ENCODE measurements at regions not wholly inside any gene's neighbourhood (a gene's known extent, or its start where the extent isn't known, plus 50 kb on each side); places are given as distances from the start of the nearest gene placed in this dataset.

DNA sequence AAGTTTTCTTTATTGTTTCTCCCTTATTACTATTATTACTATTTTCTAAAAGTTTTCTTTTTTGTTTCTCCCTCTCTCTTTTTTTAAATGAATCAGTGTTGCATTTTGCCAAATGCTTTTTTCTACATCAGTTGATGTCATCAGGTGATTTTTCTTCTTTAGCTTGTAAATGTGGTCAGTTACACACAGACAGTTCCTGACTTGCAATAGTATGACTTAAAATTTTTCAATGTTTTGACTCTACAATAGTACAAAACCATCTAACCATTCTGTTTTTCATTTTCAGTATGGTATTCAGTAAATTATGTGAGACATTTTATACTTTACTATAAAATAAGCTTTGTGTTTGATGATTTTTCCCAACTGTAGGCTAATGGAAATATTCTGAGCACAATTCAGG is 443.0 kb downstream of the GADD45G start:
- H3K4me3 Mint-ChIP-seq = no peak overlapping the region
- H3K27ac Mint-ChIP-seq = no peak overlapping the region
- DNase-seq = no peak
- Histone ChIP-seq H3K4me1 (ENCODE audit: control insufficient read depth, insufficient read depth, low read length) (no peaks in the 10 kb centered on the region), H3K36me3 (ENCODE audit: control insufficient read depth, insufficient read depth, low read length) (no peaks in the 10 kb centered on the region), H3K9me3 (ENCODE audit: control insufficient read depth, low read length) (no peaks in the 10 kb centered on the region), H3K4me3 (ENCODE audit: low read length) (no peak overlapping the region), H3K9ac (ENCODE audit: extremely low read depth, low read length, poor library complexity, severe bottlenecking) (no peak overlapping the region), H3K27ac (ENCODE audit: low read depth, low read length) (no peak overlapping the region), H3K27me3 (ENCODE audit: control insufficient read depth, insufficient read depth, low read length, poor library complexity, severe bottlenecking) (no peaks in the 10 kb centered on the region)
- H3K36me3 Mint-ChIP-seq (ENCODE audit: low read depth) = no peaks in the 10 kb centered on the region
- peaks cover 3% of the 10 kb centered on the region for H3K9me3 Mint-ChIP-seq
- peaks cover 5% of the 10 kb centered on the region for H3K4me1 Mint-ChIP-seq
- TF ChIP-seq, protein P1, sequence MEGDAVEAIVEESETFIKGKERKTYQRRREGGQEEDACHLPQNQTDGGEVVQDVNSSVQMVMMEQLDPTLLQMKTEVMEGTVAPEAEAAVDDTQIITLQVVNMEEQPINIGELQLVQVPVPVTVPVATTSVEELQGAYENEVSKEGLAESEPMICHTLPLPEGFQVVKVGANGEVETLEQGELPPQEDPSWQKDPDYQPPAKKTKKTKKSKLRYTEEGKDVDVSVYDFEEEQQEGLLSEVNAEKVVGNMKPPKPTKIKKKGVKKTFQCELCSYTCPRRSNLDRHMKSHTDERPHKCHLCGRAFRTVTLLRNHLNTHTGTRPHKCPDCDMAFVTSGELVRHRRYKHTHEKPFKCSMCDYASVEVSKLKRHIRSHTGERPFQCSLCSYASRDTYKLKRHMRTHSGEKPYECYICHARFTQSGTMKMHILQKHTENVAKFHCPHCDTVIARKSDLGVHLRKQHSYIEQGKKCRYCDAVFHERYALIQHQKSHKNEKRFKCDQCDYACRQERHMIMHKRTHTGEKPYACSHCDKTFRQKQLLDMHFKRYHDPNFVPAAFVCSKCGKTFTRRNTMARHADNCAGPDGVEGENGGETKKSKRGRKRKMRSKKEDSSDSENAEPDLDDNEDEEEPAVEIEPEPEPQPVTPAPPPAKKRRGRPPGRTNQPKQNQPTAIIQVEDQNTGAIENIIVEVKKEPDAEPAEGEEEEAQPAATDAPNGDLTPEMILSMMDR (conservative IDR thresholded peaks at IDR 0.05) = no peak
- H3K27me3 Mint-ChIP-seq (ENCODE audit: insufficient read depth) = peaks cover 1% of the 10 kb centered on the region

DNA sequence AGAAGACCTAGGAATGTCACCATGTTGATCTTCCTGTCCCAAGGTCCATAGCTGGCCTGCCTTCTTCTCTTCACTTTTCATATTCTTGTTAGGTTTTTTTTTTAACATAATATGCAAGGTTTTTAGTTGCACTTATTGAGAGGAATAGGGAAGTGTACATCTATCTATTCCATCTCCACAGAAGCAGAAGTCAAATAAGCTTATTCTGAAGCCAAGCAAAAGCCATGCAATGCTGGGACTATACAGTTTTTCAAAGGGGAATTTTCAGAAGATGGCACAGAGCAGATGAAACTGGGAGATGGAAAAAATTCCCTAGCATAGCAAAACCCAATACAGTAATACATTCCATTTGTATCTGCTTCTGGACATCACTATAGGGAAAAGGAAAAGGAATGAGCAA is 447.6 kb downstream of the GADD45G start:
- Histone ChIP-seq H3K4me1 (ENCODE audit: control insufficient read depth, insufficient read depth, low read length) (no peaks in the 10 kb centered on the region), H3K9ac (ENCODE audit: extremely low read depth, low read length, poor library complexity, severe bottlenecking) (no peak overlapping the region), H3K27me3 (ENCODE audit: control insufficient read depth, insufficient read depth, low read length, poor library complexity, severe bottlenecking) (no peaks in the 10 kb centered on the region), H3K9me3 (ENCODE audit: control insufficient read depth, low read length) (no peaks in the 10 kb centered on the region), H3K27ac (ENCODE audit: low read depth, low read length) (no peak overlapping the region), H3K4me3 (ENCODE audit: low read length) (no peak overlapping the region), H3K36me3 (ENCODE audit: control insufficient read depth, insufficient read depth, low read length) (no peaks in the 10 kb centered on the region)
- peaks cover 4% of the 10 kb centered on the region for H3K27me3 Mint-ChIP-seq (ENCODE audit: insufficient read depth)
- peaks cover 9% of the 10 kb centered on the region for H3K9me3 Mint-ChIP-seq
- H3K4me3 Mint-ChIP-seq = no peak overlapping the region
- DNase-seq = no peak
- TF ChIP-seq, protein P1 (conservative IDR thresholded peaks at IDR 0.05) = no peak
- H3K4me1 Mint-ChIP-seq = no peaks in the 10 kb centered on the region
- no peaks in the 10 kb centered on the region for H3K36me3 Mint-ChIP-seq (ENCODE audit: low read depth)
- H3K27ac Mint-ChIP-seq = no peak overlapping the region

DNA sequence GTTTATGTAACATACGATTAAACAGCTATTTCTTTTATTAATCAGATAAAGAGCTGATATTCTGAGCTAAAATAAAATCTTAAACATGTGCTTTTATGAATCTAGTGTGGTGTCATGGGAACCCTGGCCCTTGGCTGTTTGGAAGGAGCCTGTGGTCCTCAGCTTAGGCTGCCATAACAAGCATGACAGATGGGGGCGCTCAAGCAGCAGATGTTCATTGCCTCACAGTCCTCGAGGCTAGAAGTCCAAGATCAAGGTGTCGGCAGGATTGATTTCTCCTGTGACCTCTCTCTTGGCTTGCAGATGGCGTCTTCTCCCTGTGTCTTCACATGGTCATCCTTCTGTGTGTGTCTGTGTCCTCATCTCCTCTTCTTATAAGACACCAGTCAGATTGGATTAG is 448.2 kb downstream of the GADD45G start:
- Mint-ChIP-seq H3K27me3 (ENCODE audit: insufficient read depth) (peaks cover 4% of the 10 kb centered on the region), H3K27ac (no peak overlapping the region), H3K4me1 (no peaks in the 10 kb centered on the region), H3K4me3 (no peak overlapping the region), H3K9me3 (peaks cover 9% of the 10 kb centered on the region), H3K36me3 (ENCODE audit: low read depth) (no peaks in the 10 kb centered on the region)
- DNase-seq = peak; percentile 83
- H3K9me3 ChIP-seq (ENCODE audit: control insufficient read depth, low read length) = no peaks in the 10 kb centered on the region
- 75 to 79% methylated on average over 4 of the region's 5 CpGs for WGBS, 2 experiments (ENCODE audit: insufficient coverage in 1 of 2, insufficient read length in 1 of 2)
- TF ChIP-seq, protein P1 (conservative IDR thresholded peaks at IDR 0.05) = peak; percentile 64
- H3K4me3 ChIP-seq (ENCODE audit: low read length) = no peak overlapping the region
- no peaks in the 10 kb centered on the region for H3K36me3 ChIP-seq (ENCODE audit: control insufficient read depth, insufficient read depth, low read length)
- no peaks in the 10 kb centered on the region for H3K27me3 ChIP-seq (ENCODE audit: control insufficient read depth, insufficient read depth, low read length, poor library complexity, severe bottlenecking)
- no peaks in the 10 kb centered on the region for H3K4me1 ChIP-seq (ENCODE audit: control insufficient read depth, insufficient read depth, low read length)
- no peak overlapping the region for H3K9ac ChIP-seq (ENCODE audit: extremely low read depth, low read length, poor library complexity, severe bottlenecking)
- no peak overlapping the region for H3K27ac ChIP-seq (ENCODE audit: low read depth, low read length)

All from endodermal cell (in vitro differentiated cells).